HG02870 (cell line): ENCODE measurements at regions not wholly inside any gene's neighbourhood (a gene's known extent, or its start where the extent isn't known, plus 50 kb on each side); places are given as distances from the start of the nearest gene placed in this dataset.

Experiments used
- ATAC-seq: cut with Tn5 transposase; IDR thresholded peaks from one replicate; pipeline ENCODE4 v1.9.1; 2021; ENCODE audit warnings: mild to moderate bottlenecking, moderate library complexity; ENCODE audit not compliant: unreplicated experiment

GRCh38 chr15:94057305-94057704, 174.1 kb upstream of the MCTP2 start:
- ATAC-seq = no peak

GRCh38 chr15:94056314-94056713, 175.0 kb upstream of the MCTP2 start:
- ATAC-seq = no peak

GRCh38 chr15:94053626-94054025, 177.7 kb upstream of the MCTP2 start:
- ATAC-seq = no peak

GRCh38 chr15:94052711-94053110, 178.7 kb upstream of the MCTP2 start:
- no peak for ATAC-seq

GRCh38 chr15:94047566-94047965, 183.8 kb upstream of the MCTP2 start:
- no peak for ATAC-seq

GRCh38 chr15:94042180-94042928, 189.0 kb upstream of the MCTP2 start:
- no peak for ATAC-seq

- no peak for ATAC-seq
Observed at GRCh38 chr15:94041746-94042145, 189.6 kb upstream of the MCTP2 start.

GRCh38 chr15:94040541-94041248, 190.7 kb upstream of the MCTP2 start:
- ATAC-seq = no peak

GRCh38 chr15:94036156-94036555, 195.2 kb upstream of the MCTP2 start:
- no peak for ATAC-seq

- ATAC-seq = no peak
Observed at GRCh38 chr15:94033683-94034020, 197.7 kb upstream of the MCTP2 start.

GRCh38 chr15:94033014-94033682, 198.2 kb upstream of the MCTP2 start:
- no peak for ATAC-seq

- no peak for ATAC-seq
Observed at GRCh38 chr15:94032571-94032970, 198.8 kb upstream of the MCTP2 start.

- ATAC-seq = no peak
Observed at GRCh38 chr15:94031072-94031471, 200.3 kb upstream of the MCTP2 start.

GRCh38 chr15:94029495-94029894, 201.9 kb upstream of the MCTP2 start:
- ATAC-seq = no peak

GRCh38 chr15:94028809-94029208, 202.6 kb upstream of the MCTP2 start:
- no peak for ATAC-seq

- ATAC-seq = no peak
Observed at GRCh38 chr15:94028121-94028520, 203.2 kb upstream of the MCTP2 start.

- ATAC-seq = no peak
Observed at GRCh38 chr15:94027581-94027980, 203.8 kb upstream of the MCTP2 start.

- ATAC-seq = no peak
Observed at GRCh38 chr15:94026458-94027304, 204.7 kb upstream of the MCTP2 start.

GRCh38 chr15:94023531-94023930, 207.8 kb upstream of the MCTP2 start:
- no peak for ATAC-seq

- ATAC-seq = no peak
Observed at GRCh38 chr15:94021621-94022320, 209.6 kb upstream of the MCTP2 start.

GRCh38 chr15:94019062-94019461, 212.3 kb upstream of the MCTP2 start:
- ATAC-seq = no peak
